Activated T-cell treated with anti-CD3 and anti-CD28 coated beads, Interleukin-2, amount 50 U/mL, for 4 hours (primary cell): ENCODE measurements at regions not wholly inside any gene's neighbourhood (a gene's known extent, or its start where the extent isn't known, plus 50 kb on each side); places are given as distances from the start of the nearest gene placed in this dataset.

ENCODE experiments used
- ATAC-seq, 2 donors: fragments of 200-7000 bp; cut with Tn5 transposase; one replicate each; pipeline ENCODE4 v1.10.0; 2021
- DNase-seq: peaks from one replicate; pipeline ENCODE4 v3.0.0-alpha.2; 2020
- H3K27me3 Mint-ChIP-seq: one replicate; pipeline ENCODE4 v1.8.0; 2021; ENCODE audit warnings: low read depth, mixed read lengths
- H3K36me3 Mint-ChIP-seq: one replicate; pipeline ENCODE4 v1.8.0; 2022; ENCODE audit warnings: mixed read lengths; ENCODE audit not compliant: insufficient read depth
- H3K4me1 Mint-ChIP-seq: one replicate; pipeline ENCODE4 v1.8.0; 2021; ENCODE audit warnings: low read depth, mixed read lengths
- H3K4me3 Mint-ChIP-seq: one replicate; pipeline ENCODE4 v1.8.0; 2021; ENCODE audit warnings: mild to moderate bottlenecking, moderate library complexity, mixed read lengths
- H3K9me3 Mint-ChIP-seq: one replicate; pipeline ENCODE4 v1.8.0; 2021; ENCODE audit warnings: mixed read lengths

GRCh38 chr2:9118383-9118960 is 88.1 kb upstream of the ASAP2 start:
- DNase-seq (no peak), ATAC-seq (no peak)
- Mint-ChIP-seq H3K4me3 (no peak overlapping the region), H3K4me1 (no peaks in the 10 kb centered on the region), H3K36me3 (no peaks in the 10 kb centered on the region), H3K27me3 (peaks cover 2% of the 10 kb centered on the region), H3K9me3 (no peaks in the 10 kb centered on the region)

- Mint-ChIP-seq H3K27me3 (peaks cover 8% of the 10 kb centered on the region), H3K4me1 (no peaks in the 10 kb centered on the region), H3K36me3 (no peaks in the 10 kb centered on the region), H3K9me3 (no peaks in the 10 kb centered on the region), H3K4me3 (no peak overlapping the region)
- DNase-seq (no peak), ATAC-seq (no peak)
Measured at GRCh38 chr2:9115229-9115628, 91.4 kb upstream of the ASAP2 start.

GRCh38 chr2:9114458-9114857 is 92.2 kb upstream of the ASAP2 start:
- DNase-seq: no peak
- Mint-ChIP-seq H3K9me3 (no peaks in the 10 kb centered on the region), H3K36me3 (no peaks in the 10 kb centered on the region), H3K4me1 (no peaks in the 10 kb centered on the region), H3K27me3 (peaks cover 8% of the 10 kb centered on the region), H3K4me3 (no peak overlapping the region)
- no peak for ATAC-seq

- no peak overlapping the region for H3K4me3 Mint-ChIP-seq
- ATAC-seq: no peak
- no peaks in the 10 kb centered on the region for H3K9me3 Mint-ChIP-seq
- no peaks in the 10 kb centered on the region for H3K4me1 Mint-ChIP-seq
- peaks cover 8% of the 10 kb centered on the region for H3K27me3 Mint-ChIP-seq
- no peaks in the 10 kb centered on the region for H3K36me3 Mint-ChIP-seq
- no peak for DNase-seq
Measured at GRCh38 chr2:9113916-9114315, 92.7 kb upstream of the ASAP2 start.

- H3K4me1 Mint-ChIP-seq: no peaks in the 10 kb centered on the region
- DNase-seq: no peak
- H3K36me3 Mint-ChIP-seq: no peaks in the 10 kb centered on the region
- H3K4me3 Mint-ChIP-seq: no peak overlapping the region
- peaks cover 8% of the 10 kb centered on the region for H3K27me3 Mint-ChIP-seq
- ATAC-seq: no peak
- H3K9me3 Mint-ChIP-seq: no peaks in the 10 kb centered on the region
Measured at GRCh38 chr2:9113262-9113661, 93.3 kb upstream of the ASAP2 start.

GRCh38 chr2:9112079-9112721 is 94.4 kb upstream of the ASAP2 start:
- DNase-seq: no peak
- ATAC-seq: peak in 1 of 2 donors; percentile 32
- Mint-ChIP-seq H3K4me3 (no peak overlapping the region), H3K9me3 (no peaks in the 10 kb centered on the region), H3K27me3 (peaks cover 8% of the 10 kb centered on the region), H3K36me3 (no peaks in the 10 kb centered on the region), H3K4me1 (no peaks in the 10 kb centered on the region)

GRCh38 chr2:9110893-9111569 is 95.6 kb upstream of the ASAP2 start:
- DNase-seq: no peak
- ATAC-seq: no peak
- Mint-ChIP-seq H3K27me3 (peaks cover 8% of the 10 kb centered on the region), H3K4me1 (no peaks in the 10 kb centered on the region), H3K4me3 (no peak overlapping the region), H3K36me3 (no peaks in the 10 kb centered on the region), H3K9me3 (no peaks in the 10 kb centered on the region)

- ATAC-seq (no peak), DNase-seq (no peak)
- H3K27me3 Mint-ChIP-seq: peaks cover 8% of the 10 kb centered on the region
- no peak overlapping the region for H3K4me3 Mint-ChIP-seq
- H3K9me3 Mint-ChIP-seq: no peaks in the 10 kb centered on the region
- no peaks in the 10 kb centered on the region for H3K36me3 Mint-ChIP-seq
- no peaks in the 10 kb centered on the region for H3K4me1 Mint-ChIP-seq
Measured at GRCh38 chr2:9110346-9110884, 96.2 kb upstream of the ASAP2 start.

GRCh38 chr2:9109871-9110270 is 96.7 kb upstream of the ASAP2 start:
- Mint-ChIP-seq H3K36me3 (no peaks in the 10 kb centered on the region), H3K27me3 (peaks cover 8% of the 10 kb centered on the region)

GRCh38 chr2:9108210-9108967 is 98.2 kb upstream of the ASAP2 start:
- Mint-ChIP-seq H3K4me3 (no peak overlapping the region), H3K36me3 (no peaks in the 10 kb centered on the region), H3K9me3 (no peaks in the 10 kb centered on the region), H3K4me1 (no peaks in the 10 kb centered on the region), H3K27me3 (peaks cover 8% of the 10 kb centered on the region)
- DNase-seq: no peak
- ATAC-seq: no peak

More at GRCh38 chr2:9109871-9110270, 96.7 kb upstream of the ASAP2 start:
- Mint-ChIP-seq H3K4me1 (no peaks in the 10 kb centered on the region), H3K9me3 (no peaks in the 10 kb centered on the region), H3K4me3 (no peak overlapping the region)
- ATAC-seq: no peak
- no peak for DNase-seq

GRCh38 chr2:9107168-9108025 is 99.2 kb upstream of the ASAP2 start:
- no peak for DNase-seq
- no peaks in the 10 kb centered on the region for H3K36me3 Mint-ChIP-seq
- H3K9me3 Mint-ChIP-seq: no peaks in the 10 kb centered on the region
- H3K27me3 Mint-ChIP-seq: peaks cover 5% of the 10 kb centered on the region
- H3K4me3 Mint-ChIP-seq: no peak overlapping the region
- no peak for ATAC-seq
- no peaks in the 10 kb centered on the region for H3K4me1 Mint-ChIP-seq

- no peaks in the 10 kb centered on the region for H3K36me3 Mint-ChIP-seq
- ATAC-seq (no peak), DNase-seq (no peak)
- H3K4me1 Mint-ChIP-seq: no peaks in the 10 kb centered on the region
- H3K9me3 Mint-ChIP-seq: no peaks in the 10 kb centered on the region
- no peaks in the 10 kb centered on the region for H3K27me3 Mint-ChIP-seq
- H3K4me3 Mint-ChIP-seq: no peak overlapping the region
Measured at GRCh38 chr2:9106338-9107167, 100.1 kb upstream of the ASAP2 start.
